HG03378 (cell line): ENCODE measurements at regions not wholly inside any gene's neighbourhood (a gene's known extent, or its start where the extent isn't known, plus 50 kb on each side); places are given as distances from the start of the nearest gene placed in this dataset.

Experiments used
- ATAC-seq: cut with Tn5 transposase; IDR thresholded peaks from one replicate; pipeline ENCODE4 v1.9.1; 2021; ENCODE audit warnings: mild to moderate bottlenecking, moderate library complexity; ENCODE audit not compliant: unreplicated experiment

DNA sequence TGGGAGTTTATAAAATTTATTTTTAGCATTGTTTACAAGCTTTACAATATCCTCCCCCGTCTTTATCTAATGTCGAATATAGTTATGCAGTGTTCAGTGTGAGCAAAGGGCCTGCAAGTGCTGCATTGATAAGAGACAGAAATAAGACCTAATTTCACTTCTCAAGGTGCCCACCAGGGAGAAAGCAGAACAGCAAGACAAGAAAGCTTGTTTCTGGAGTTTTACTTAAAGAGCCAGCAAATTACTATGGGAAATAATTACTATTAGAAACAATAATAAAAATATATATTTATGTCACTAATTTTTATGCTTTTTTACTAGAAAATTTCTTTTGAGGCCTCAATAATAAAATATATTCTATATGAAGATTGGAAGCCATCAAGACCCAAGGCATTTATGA, 2677.7 kb downstream of the ARAP2 start:
- no peak for ATAC-seq

DNA sequence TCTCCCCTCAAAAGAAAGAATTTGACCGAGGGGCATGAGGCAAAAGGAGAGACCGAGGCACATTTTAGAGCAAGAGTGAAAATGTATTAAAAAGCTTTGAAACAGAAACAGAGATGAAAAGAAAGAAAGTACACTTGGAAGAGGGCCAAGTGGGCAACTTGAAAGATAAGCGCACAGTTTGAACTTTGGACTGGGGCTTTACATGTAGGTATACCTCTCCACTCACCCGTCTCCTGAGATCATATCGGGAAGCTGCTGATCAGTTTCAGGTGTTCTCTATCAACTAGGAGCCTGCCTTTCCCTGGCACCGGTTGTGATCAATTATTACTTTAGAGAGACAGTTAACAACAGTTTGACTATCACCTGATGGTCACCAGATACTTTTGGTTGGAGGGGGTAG, 2666.5 kb downstream of the ARAP2 start:
- ATAC-seq = no peak

DNA sequence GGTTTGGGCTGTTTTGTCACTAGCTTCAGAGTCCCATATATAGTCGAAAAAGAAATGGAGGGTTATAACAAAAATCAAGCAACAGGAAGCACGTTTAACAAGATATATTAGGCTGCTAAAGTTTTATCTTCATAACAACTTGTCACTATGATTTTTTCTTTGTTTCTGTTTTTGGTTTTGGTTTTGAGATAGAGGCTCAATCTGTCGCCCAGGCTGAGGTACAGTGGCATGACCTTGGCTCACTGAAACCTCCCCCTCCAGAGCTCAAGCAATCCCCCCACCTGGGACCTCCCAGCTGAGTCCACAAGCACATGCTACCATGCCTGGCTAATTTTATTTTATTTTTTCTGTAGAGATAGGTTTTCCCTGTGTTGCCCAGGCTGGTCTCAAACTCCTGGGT, 2664.4 kb downstream of the ARAP2 start:
- no peak for ATAC-seq

DNA sequence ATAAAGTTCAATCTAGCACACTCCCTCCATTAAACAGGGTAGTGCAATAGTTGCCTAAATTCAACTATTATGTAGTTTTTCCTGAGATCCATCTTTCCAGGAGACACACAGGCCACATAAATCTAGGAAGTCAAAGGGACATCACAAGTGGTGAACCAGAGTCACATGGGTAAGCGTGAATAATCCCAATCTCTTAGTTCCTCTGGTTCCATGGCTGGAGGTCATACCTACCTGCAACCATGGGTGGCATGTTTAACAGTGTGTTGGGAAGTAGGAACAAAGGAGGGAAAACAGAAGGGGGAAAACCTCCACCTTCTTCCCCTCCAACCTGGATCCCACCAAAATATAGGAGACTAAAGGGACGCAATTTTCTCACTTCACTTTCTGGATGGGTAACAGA, 2651.6 kb downstream of the ARAP2 start:
- ATAC-seq = no peak

DNA sequence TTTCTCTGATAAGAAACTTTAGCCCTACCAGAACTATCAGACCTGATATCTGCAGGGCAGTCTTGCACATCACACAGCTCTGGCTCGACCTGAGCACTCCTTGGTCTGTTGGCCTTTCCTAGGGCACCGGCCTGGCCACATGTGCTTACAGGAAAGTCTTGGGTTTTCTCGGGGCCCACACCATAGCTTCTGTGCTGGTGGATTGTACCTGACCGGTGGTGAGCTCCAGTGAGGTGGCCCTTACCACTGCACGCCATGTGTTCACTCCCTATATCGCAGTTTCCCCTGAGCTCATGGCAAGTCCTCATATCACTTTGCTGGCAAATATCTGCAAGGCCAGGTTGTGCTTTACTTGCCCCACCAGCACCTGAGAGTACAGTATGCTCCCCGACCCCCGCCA, 2637.4 kb downstream of the ARAP2 start:
- ATAC-seq = no peak

DNA sequence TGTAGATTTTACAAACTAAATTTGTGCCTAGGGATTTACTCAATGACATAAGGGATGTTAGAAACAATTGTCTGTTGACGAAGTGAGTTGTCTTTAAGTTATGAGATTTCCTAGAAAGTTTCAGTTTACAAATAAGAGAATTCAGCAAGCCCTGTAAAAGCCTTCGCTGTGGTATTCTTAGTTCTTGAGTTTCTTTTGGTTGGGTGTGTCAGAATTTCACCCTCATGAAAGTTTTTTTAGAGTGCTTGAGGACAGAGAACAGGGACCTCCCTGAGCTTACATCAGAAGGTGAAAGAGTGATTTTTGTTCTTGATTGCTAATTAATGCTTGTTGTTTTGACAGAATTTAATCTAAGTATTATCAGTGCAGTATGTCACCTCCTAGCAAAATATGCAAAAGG, 2628.2 kb downstream of the ARAP2 start:
- ATAC-seq = no peak

DNA sequence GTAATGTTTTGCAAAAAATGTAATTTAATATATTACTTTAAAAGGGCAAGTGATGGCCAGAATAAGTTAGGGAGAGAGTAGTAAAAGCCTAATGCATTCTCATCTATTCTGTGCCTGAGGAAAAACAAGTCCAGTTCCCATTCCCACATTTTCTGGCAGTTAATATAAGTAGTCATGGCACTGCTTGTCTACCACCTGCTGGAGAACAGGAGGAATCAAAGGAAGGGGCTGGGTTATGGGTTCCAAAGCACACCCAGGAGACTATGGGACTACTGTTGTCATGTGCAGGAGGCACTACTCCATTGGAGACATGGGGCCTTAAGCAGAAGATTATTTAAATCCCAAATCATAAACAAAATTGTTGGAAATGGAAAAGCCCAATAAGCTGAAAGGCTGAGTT, 2618.6 kb downstream of the ARAP2 start:
- no peak for ATAC-seq

DNA sequence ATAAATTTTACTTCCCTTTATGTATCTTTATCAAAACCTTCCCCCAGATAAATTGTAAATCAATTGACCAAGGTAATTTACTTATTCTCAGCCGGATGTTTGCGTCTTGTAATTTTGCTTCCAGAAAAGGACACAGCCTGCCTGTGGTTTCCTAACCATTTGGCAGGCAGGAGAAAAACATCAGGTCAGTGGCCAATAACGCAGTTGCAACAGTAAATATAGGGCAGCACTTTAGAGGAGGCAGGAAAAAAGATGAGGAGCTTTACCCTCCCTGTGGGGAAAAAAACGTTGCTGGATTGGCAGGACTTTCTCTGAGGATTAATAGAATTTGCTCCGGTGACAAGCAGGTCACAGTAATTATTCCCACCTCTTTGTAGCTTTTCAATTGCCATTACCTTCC, 2618.1 kb downstream of the ARAP2 start:
- no peak for ATAC-seq

DNA sequence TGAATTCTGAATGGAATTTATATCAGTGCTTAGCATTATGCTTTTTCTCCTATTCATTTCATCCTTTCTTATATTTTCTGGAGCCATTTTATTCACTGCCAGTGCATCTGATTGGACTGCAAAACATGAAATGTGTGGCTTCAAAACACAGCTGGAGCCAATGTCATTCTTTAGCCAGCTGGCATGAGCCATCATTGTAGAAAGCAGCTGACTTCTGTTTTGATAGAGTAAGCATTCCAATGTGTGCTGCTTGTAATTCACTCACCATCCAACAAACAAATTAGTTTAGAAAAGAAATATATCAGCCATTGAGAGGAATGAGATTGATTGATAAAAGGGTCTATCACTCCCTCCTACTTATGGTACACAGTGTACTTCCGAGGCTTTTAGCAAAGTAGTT, 2616.0 kb downstream of the ARAP2 start:
- ATAC-seq = no peak

DNA sequence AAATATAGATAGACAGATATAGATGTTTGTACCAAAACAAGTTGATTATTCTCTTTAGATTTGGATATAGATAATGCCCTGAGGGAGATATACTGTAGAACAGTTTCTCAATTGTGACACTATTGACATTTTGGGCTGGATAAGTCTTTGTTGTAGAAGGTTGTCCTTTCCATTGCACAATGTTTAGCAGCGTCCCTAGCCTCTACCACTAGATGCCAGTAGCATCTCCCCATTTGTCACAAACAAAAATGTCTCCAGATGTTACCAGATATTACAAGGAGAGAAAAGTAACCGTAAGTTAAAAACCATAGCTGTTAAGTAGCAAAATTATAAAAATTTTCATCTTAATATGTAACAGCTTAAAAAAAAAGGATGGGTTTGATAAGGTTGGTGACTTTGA, 2595.3 kb downstream of the ARAP2 start:
- no peak for ATAC-seq

DNA sequence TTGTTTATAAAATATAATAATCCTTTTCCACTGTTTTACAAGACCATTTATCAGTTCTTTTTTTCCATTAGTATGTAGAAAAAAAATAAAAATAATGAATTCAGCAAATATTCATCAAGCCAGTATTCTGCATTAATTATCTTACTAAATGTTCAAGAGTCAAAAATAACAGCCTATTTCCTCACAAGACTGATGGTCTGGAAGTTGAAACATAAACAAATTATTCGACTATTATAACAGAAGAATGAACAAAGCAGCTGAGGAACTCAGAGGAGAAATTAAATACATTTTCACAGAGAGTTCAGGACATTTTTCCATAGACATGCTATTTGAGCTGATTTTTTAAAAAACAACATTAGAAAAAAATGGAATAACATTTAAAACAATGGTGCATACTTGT, 2594.8 kb downstream of the ARAP2 start:
- ATAC-seq = no peak

DNA sequence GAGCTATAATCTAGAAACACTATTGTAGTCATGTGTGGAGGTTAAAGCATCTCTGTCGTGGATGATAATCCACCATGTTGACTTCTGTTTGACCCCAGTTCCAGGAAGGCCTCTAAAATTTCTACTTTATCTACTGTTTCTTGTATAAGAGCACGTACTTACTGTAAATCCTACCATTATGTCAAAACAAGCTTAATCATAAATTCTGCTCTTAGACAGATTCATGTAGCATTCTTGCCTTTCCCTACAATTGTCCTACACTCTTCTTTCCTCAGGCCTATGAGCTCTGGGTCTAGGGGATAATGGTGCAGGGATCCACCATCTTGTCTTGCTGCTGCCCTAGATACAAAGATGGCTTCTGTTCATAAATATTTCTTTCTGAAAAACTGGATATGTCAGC, 2594.3 kb downstream of the ARAP2 start:
- no peak for ATAC-seq

DNA sequence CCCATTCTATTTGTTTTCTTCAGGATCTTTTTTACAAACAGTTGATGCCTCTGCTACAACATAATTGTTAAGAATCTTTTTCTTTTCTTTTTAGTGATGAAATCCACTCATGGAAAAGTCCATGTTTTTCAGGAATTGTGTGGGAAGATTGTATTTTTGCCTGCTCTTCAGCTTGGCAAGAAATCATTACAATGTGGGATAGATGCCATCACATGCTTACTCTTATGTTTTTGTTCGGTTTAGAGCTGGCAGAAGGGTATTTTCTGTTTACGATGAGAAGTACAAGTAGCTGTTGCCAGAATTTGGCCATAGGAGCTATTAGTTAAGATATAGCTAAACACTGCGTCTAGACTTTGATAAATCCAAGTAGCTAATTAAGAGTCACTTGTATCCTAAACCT, 2585.3 kb downstream of the ARAP2 start:
- ATAC-seq = no peak

DNA sequence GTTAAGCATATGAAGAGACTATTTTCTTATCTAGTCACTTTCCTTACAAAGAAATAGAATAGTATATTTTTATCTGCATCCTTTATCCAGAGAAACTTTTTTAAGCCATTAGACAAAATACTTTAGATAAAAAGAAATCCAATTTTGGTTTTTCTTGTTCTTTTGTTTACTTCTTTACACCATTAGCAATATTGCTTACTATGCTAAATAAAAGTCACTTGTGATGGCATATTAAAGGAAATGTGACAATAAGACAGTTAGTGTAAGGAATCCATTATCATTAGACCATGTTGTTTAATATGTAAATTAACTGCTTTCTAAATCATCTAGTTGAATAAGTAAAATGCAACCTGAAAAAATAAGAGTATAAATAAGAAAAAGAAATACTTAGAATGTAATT, 2582.7 kb downstream of the ARAP2 start:
- no peak for ATAC-seq

DNA sequence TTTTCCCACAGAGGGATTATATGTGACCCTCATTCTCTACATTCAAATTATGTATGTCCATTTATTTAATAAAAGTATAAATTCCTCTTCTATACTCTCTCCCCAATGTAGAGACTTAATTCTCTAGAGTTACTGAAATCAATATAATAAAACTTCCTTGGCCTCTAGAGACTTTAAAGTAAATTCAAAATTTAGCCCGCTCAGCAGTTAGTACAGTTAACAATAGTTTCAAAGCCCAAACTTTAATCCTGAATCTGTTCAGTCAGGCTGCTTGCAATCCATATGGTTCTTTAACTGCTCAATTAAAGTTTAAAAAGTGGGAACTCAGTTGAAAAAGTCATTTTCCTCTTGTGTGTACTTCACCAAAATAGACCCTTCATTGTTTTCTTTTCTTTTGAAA, 2558.4 kb downstream of the ARAP2 start:
- ATAC-seq = no peak

DNA sequence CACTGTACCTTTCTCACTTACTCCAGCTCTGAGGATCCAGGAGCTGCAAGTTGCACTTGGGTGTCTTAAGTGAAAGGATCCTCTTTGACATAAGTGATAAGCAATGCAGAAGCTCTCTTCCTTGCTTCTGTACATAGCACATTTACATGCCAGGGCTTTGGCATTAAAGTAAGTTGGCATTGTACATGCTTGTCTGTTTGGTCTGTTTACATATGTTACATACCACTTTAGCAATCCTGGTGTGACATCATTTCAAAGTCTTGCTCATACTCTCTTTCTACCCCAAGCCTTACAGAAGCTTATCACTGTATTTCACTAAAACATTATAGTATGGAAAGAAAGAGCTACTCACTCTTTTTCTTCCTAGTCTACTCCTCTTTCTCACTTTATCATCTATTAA, 2548.3 kb downstream of the ARAP2 start:
- no peak for ATAC-seq

DNA sequence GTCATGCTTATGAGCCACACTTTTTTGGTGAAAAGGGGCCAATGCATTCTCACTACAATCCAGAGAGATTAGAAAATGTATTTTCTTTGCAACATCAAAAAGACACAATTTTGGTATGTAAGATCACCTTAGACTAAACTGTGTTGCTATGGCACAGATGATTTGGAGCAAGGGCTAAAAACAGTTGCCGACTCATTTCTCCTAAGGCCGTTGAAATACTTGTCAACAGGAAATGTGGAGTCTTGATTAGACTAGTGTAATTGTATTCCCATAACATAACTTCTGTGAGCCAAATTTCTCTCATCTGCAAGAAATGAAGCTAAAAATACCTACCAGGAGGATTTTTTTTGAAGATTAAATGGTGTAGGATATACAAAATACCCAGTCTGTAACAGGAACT, 2547.7 kb downstream of the ARAP2 start:
- no peak for ATAC-seq

DNA sequence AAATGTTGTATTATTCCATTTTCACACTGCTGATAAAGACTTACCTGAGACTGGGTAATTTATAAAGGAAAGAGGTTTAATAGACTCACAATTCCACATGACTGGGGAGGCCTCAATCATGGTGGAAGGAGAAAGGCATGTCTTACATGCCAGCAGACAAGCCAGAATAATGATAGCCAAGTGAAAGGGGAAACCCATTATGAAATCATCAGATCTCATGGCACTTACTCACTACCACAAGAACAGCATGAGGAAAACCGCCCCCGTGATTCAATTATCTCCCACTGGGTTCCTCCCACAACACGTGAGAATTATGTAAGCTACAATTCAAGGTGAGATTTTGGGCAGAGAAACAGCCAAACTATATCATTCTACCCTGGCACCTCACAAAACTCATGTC, 2535.1 kb downstream of the ARAP2 start:
- no peak for ATAC-seq

DNA sequence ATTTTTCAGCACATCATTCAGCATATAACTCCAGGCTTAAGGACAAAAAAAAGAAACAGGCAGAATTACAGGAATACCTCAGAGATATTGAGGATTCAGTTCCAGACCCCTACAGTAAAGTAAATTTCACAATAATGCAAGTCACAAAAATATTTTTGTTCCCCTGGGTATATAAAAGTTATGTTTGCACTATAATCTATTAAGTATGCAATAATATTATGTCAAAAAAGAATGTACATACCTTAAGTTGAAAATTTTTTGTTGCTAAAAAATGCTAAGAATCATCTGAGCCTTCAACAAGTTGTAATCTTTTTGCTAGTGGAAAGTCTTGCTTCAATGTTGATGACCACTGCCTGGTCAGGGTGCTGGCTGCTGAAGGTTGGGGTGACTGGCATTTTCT, 2532.5 kb downstream of the ARAP2 start:
- ATAC-seq = no peak

DNA sequence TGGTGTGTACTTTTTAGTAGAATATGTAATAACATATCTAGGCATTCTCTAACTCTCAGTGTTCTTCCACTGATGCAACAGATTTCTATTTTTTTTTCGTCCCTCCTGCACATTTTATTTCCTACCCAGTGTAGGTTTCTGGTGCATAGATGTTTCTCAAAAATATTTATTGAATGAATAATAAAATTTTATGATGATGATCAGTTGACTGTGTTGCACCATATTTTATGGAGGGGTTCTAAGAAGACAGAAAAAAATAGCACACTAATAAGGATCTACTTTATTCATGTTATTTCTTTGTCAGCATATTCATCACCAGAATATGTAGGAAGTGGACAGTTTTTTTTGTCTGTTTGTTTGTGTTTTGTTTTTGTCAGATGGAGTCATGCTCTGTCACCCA, 2529.3 kb downstream of the ARAP2 start:
- no peak for ATAC-seq

DNA sequence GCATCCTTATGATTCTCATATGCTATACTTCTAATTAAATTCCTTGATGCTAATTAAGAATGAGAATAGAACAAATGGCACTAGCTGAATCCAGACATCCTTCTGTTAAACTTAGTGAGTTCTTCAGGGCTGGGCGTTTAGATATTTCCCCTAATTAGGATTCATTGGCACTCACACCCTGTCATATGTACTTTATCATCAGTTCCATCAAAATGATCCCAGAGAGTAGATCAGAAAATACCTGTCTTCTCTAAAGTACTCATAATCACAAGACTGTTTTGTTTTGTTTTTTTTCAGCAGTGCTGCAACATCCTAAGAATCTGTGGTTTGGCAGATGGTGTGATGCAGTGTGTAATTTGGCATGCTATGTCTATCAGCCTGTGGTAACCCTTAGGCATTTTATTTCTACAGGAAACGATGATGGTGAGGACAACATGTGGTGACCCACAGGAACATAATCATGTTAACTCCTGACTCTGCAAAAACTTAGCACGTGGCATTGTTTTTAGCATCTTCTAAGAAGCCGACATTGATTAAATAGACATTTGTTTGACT, 2528.4 kb downstream of the ARAP2 start:
- no peak for ATAC-seq

DNA sequence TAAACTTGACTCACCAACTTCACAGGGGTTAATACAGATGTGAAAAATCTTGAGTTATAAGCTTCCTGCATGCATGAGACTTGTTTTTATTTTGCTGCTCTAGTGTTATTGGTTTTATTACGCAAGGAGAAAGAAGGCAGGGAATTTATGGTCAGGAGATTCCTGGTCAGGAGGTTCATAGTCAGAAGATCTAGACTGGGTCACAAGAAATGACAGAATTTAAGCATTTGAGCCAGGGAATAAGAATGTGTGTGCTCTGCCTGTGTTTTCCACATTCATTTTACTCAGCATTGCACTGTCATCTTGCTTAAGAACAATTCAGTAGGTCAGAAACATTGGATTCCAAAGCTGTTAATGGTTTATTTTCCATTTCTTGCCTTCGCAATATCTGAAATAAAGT, 2522.1 kb downstream of the ARAP2 start:
- ATAC-seq = no peak

DNA sequence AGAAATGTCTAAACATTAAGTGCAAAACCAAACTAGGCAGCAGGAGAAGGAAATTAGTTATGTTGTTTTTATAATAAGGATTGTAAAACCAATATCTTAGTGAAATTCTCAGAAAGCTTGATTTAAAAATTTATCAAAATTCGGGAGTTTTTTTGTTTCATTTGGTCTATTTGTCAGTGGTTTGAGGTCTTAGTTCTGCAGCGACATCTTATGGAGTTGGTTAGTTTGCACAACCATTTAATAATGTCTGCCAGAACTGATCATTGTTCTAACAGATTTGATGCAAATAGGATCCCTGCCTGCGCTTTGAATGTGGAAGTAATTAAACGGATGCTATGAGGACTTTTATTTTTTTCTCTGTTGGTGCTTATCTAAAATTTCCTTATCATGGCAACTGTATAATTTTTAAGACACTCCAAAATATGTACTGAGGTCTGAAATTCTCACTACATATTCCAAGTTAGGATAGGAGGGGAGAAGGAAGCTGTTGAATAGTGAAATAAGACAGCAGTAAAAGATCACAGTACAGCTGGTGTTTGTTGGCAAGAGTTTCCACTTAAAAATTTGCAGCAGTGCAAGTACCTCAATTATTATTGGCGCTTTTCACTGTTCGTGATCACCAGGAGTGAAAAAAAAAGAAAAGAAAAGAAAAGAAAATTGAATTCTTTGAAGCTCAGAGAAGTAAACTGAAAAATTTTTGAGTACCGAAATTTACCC, 2521.4 kb downstream of the ARAP2 start:
- ATAC-seq = no peak
